GM20000 (cell line): ENCODE measurements at regions not wholly inside any gene's neighbourhood (a gene's known extent, or its start where the extent isn't known, plus 50 kb on each side); places are given as distances from the start of the nearest gene placed in this dataset.

Experiments used
- DNase-seq: peaks from one replicate; pipeline ENCODE4 v3.0.0; 2012; ENCODE audit warnings: low spot score
- TF ChIP-seq, protein P1 (sequence below): IDR thresholded peaks from 2 replicates; pipeline ENCODE4 v1.5.1; 2012; ENCODE audit warnings: mild to moderate bottlenecking, control low read depth; ENCODE audit errors: extremely low read depth, missing control alignments

DNA sequence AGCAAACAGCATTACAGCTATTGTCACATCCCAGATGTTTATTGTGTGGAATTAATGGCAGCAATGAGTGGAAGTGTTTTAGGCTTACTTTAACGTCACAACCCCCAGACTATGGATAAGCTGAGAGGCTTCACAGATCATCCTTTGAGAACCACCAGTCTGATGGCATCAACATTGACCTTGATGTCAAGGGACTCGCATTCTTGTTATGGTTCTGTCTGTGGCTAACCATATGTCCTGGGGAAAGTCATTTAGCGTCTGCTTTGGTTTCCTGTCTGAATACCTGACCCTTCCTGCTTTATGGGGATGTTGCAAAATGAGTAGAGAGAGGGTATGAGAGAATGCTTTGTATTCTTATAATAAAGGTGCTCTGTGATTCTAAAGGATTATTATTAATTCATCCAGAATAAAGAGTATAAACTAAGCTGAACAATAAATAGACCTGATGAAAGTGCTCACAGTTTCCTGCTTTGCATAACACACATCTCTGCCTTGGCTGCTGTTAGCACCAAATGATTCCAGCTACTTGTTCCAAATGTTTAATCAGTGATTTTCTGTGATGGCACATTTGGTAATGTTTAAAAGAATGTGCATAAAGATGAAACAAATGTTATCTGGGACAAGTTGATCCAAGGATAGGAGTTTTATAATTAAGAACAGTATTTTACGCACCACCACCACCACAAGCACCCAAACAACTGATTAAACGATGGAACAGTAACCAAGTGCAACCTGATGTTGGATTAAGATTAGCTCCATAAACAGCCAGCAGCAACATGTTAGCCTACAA, 116.9 kb upstream of the LRIG3 start:
- DNase-seq = no peak
- TF ChIP-seq, protein P1, sequence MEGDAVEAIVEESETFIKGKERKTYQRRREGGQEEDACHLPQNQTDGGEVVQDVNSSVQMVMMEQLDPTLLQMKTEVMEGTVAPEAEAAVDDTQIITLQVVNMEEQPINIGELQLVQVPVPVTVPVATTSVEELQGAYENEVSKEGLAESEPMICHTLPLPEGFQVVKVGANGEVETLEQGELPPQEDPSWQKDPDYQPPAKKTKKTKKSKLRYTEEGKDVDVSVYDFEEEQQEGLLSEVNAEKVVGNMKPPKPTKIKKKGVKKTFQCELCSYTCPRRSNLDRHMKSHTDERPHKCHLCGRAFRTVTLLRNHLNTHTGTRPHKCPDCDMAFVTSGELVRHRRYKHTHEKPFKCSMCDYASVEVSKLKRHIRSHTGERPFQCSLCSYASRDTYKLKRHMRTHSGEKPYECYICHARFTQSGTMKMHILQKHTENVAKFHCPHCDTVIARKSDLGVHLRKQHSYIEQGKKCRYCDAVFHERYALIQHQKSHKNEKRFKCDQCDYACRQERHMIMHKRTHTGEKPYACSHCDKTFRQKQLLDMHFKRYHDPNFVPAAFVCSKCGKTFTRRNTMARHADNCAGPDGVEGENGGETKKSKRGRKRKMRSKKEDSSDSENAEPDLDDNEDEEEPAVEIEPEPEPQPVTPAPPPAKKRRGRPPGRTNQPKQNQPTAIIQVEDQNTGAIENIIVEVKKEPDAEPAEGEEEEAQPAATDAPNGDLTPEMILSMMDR = no peak

DNA sequence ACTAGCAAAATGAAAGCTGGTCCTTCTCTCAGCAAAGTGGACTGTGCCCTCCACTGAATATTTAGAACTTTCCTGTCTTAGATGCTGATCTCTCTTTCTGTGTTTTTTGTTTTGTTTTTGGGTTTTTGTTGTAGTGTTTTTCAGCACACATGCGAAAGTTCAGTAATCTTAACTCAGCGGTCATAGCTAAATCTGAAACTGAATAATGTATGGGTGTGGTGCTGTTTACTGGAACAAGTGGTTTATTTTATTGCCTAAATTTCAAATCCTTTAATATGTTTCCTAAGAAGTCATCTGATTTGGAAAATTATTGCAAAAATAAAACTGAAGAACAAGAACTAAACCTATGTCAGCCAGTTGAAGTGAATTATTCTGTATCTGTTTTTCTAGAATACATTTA, 116.0 kb upstream of the LRIG3 start:
- DNase-seq = no peak
- TF ChIP-seq, protein P1 = no peak

DNA sequence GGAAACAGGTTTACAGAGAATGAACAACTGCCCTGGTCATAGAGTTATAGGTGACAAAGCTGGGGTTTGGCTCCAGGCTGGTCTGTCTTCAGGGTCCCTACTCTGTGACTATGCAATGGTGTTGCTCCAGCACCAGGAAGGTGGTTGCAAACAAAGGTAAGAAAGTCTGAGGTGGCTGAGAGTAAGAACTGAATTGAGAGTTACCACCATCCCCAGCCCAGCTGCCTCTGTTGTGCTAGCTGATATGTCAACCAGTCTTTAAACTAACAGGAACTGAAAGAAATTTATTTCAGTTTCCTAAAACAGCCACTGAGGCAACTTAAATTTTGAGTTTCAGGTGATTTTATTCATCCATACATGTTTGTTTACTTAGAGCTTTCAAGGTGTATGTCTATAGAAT, 111.0 kb upstream of the LRIG3 start:
- DNase-seq = no peak
- TF ChIP-seq, protein P1 = no peak

DNA sequence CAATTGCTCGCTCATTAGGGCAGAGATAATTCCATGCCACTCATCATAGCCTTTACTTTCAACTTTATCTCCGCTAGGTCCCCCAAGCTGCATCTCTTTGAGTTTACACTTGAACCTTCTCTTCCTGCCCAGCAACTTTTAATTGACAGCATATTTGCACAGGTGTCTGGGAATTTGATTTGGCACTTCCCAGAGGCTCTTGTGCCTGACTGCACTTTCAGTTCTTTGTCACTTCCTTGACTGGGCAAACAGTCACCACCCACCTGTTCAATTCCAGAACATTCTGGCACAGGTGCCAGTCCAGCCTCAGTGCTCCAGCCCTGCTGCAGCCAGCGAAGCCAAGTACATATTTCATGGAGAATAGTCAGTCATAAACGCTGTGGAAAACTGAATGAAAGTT, 110.1 kb upstream of the LRIG3 start:
- TF ChIP-seq, protein P1 = no peak
- no peak for DNase-seq

DNA sequence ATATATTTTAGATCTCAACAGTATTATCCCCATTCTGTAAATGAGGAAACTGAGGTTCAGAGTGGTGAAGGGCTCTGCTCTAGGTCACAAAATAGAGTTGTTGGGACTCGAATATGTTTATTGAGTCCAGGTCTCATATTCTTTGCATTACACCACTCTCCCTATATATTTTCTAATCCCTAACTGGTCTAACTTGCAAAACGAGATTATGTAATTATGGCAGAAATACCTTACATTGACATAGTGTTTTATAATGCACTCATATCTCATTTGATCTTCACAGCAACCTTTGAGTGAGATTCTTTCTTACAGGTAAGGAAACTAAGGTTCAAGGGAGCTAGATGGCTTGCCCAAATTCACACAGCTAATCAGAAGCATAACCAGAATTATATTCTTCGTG, 106.9 kb upstream of the LRIG3 start:
- DNase-seq = no peak
- TF ChIP-seq, protein P1 = no peak

DNA sequence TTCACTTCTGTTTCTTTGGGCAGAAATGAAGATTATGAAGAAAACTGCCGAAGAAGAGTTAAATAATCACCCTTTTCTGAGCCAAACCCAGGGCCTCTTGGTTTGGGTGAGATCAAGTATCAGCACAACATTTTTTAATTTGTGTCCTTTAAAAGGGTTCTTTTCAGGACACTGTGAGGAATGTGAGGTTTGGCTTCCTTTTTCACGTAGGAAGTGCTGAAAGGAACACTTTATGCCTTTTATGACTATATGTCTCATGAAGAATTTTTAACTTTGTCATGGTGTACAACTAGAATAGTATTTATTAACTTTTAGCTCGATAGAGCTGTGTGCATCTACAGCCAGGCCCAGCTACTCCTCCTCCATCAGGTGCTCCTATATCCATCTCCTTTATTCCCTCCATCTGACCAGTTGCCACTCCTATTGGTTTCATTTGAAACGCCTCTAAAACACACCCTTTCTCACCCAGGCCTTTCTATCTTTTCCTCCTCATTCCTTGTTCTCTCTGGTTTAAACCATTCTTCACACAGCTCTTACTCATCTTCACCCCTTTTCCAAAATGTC, 103.6 kb upstream of the LRIG3 start:
- DNase-seq = no peak

More for the DNA sequence above, 103.6 kb upstream of the LRIG3 start:
- TF ChIP-seq, protein P1 = no peak
